Ovary (tissue), 7 donors: ENCODE measurements at regions not wholly inside any gene's neighbourhood (a gene's known extent, or its start where the extent isn't known, plus 50 kb on each side); places are given as distances from the start of the nearest gene placed in this dataset.
"Not testable (repeated sequence)": the region's sequence is repeated elsewhere in the genome, so short reads cannot be mapped to it uniquely, and the experiment has no call there.

Experiments
- DNase-seq, 5 donors: peaks; one replicate each; pipeline ENCODE4 v3.0.0-alpha.2; 2019 to 2020
- H3K27ac ChIP-seq, 2 donors: fragments of 200-600 bp; one replicate each; pipeline versions ENCODE4 v1.5.1 to v1.8.0; 2019 to 2022
- H3K27me3 ChIP-seq: fragments of 200-600 bp; one replicate; pipeline ENCODE4 v1.8.0; 2022
- H3K36me3 ChIP-seq: fragments of 200-600 bp; sonication (generic); one replicate; pipeline ENCODE4 v1.5.1; 2019
- H3K4me1 ChIP-seq: one replicate; pipeline ENCODE4 v1.8.1; 2013; ENCODE audit warnings: mild to moderate bottlenecking, moderate library complexity; ENCODE audit not compliant: insufficient read depth
- H3K4me3 ChIP-seq: fragments of 200-600 bp; sonication (generic); one replicate; pipeline ENCODE4 v1.5.1; 2017
- H3K9me3 ChIP-seq, 2 donors: fragments of 200-600 bp in 1 of 2; sonication (generic) in 1 of 2; one replicate each; pipeline versions ENCODE4 v1.5.1 to v1.8.1; 2013 to 2019; ENCODE audit warnings: mild to moderate bottlenecking in 1 of 2, moderate library complexity in 1 of 2
- EP300 ChIP-seq: sonication (generic); formaldehyde crosslinking; IDR thresholded peaks from one replicate; pipeline ENCODE4 v1.6.1; 2017; ENCODE audit warnings: antibody characterized with exemption
- POLR2A ChIP-seq: fragments of 450-650 bp; IDR thresholded peaks from one replicate; pipeline ENCODE4 v1.6.1; 2017; ENCODE audit warnings: antibody characterized with exemption, mild to moderate bottlenecking, moderate library complexity
- WGBS, 3 donors: extraction: QIAGEN DNeasy Blood & Tissue Kit in 1 of 3; methylation state at CpG; one replicate each; pipeline versions ENCODE4 v1.1.5 to v1.1.7; 2013 to 2017; 5-methylcytosine and 5-hydroxymethylcytosine counted together
- intact Hi-C, 4 donors: fragments of 100-400 bp; cut with DNase I; formaldehyde crosslinking; loops; one replicate each; pipeline versions ENCODE4 v1.11.0 to v1.15.1; 2022 to 2023
- TF ChIP-seq, protein P1 (sequence below), 3 donors: fragments of 450-650 bp in 2 of 3; fragments of 200-600 bp in 1 of 3; IDR thresholded peaks; one replicate each; pipeline versions ENCODE4 v1.5.1 to v1.8.0; 2016 to 2022; ENCODE audit warnings: antibody characterized with exemption in 3 of 3, mild to moderate bottlenecking in 1 of 3
- donor health status: DM: no; HTN: no; CAD: no; lungs with moderate emphysema.
- donor health status: DM: no; HTN: no; CAD: no.
- donor health status: Bipolar disorder and iron deficiency.
- donor health status: DM: no; HTN: no; CAD: no.
- donor health status: DM: yes; HTN: yes; CAD: no.

DNA sequence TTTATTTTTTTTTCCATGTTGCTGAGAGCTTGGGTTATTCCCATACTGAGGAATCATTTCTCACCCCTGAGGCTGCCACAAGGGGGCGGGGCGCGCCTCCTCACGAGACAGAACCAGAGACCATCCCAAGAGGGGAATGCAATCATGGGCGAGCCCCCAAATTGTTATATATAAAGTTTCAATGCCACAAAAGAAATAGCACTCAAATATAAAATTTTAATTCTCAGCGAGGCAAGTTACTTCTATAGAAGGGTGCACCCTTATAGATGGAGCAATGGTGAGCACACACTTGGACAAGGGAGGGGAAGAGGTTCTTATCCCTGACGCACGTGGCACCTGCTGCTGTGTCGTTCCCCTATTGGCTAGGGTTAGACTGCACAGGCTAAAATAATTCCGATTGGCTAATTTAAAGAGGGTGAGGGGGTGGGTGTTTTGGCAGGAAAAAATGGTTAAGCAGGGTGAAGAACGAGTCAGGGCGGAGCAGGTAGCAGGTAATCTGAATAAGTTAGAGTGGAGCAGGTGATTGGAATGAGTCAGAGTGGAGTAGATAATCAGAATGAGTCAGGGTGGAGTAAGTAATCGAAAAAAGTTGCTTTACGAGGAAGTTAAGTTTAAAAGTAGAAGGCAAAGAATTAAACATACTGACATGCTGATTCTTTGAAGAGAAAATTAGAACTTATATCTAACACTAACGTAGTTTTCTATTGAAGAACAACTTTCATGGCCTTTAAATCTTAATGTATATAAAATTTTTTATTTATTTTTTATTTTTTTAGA is 177.5 kb downstream of the MTCL1 start:
- intact Hi-C loops: no loop called here
- TF ChIP-seq, protein P1, sequence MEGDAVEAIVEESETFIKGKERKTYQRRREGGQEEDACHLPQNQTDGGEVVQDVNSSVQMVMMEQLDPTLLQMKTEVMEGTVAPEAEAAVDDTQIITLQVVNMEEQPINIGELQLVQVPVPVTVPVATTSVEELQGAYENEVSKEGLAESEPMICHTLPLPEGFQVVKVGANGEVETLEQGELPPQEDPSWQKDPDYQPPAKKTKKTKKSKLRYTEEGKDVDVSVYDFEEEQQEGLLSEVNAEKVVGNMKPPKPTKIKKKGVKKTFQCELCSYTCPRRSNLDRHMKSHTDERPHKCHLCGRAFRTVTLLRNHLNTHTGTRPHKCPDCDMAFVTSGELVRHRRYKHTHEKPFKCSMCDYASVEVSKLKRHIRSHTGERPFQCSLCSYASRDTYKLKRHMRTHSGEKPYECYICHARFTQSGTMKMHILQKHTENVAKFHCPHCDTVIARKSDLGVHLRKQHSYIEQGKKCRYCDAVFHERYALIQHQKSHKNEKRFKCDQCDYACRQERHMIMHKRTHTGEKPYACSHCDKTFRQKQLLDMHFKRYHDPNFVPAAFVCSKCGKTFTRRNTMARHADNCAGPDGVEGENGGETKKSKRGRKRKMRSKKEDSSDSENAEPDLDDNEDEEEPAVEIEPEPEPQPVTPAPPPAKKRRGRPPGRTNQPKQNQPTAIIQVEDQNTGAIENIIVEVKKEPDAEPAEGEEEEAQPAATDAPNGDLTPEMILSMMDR (IDR thresholded peaks at IDR 0.05): no peak
- TF ChIP-seq POLR2A (no peak), EP300 (no peak)
- H3K27me3 ChIP-seq: no peaks in the 10 kb centered on the region
- H3K9me3 ChIP-seq: peaks cover 0 to 6% of the 10 kb centered on the region in 2 donors
- 73 to 80% (median 73%) methylated on average over 15 of the region's 15 CpGs for WGBS, 3 donors
- no peaks in the 10 kb centered on the region for H3K4me1 ChIP-seq
- H3K27ac ChIP-seq: no peak overlapping the region
- no peak overlapping the region for H3K4me3 ChIP-seq
- no peaks in the 10 kb centered on the region for H3K36me3 ChIP-seq
- no peak for DNase-seq

DNA sequence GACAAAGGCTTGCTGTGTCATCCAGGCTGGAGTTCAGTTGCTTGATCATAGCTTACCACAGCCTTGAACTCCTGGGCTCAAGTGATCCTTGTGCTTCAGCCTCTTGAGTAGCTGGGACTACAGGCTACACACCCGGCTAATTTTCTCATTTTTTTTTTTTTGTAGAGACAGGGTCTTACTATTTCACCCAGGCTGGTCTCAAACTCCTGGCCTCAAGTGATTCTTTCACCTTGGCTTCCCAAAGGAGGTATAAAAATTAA is 178.0 kb downstream of the MTCL1 start:
- no peaks in the 10 kb centered on the region for H3K36me3 ChIP-seq
- H3K27me3 ChIP-seq: no peaks in the 10 kb centered on the region
- no peak overlapping the region for H3K27ac ChIP-seq
- TF ChIP-seq POLR2A: no peak
- TF ChIP-seq, protein P1 (IDR thresholded peaks at IDR 0.05): no peak
- TF ChIP-seq EP300: no peak
- 90 to 98% (median 98%) methylated on average over 1 of the region's 1 CpG for WGBS, 3 donors
- intact Hi-C loops: no loop called here
- DNase-seq: no peak
- H3K9me3 ChIP-seq: peaks cover 0 to 6% of the 10 kb centered on the region in 2 donors
- H3K4me1 ChIP-seq: no peaks in the 10 kb centered on the region
- H3K4me3 ChIP-seq: no peak overlapping the region

DNA sequence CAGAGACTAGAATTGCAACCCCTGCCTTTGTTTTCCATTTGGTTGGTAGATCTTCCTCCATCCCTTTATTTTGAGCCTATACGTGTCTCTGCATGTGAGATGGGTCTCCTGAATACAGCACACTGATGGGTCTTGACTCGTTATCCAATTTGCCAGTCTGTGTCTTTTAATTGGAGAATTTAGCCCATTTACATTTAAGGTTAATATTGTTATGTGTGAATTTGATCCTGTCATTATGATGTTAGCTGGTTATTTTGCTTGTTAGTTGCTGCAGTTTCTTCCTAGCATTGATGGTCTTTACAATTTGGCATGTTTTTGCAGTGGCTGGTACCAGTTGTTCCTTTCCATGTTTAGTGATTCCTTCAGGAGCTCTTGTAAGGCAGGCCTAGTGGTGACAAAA is 182.5 kb downstream of the MTCL1 start:
- H3K4me1 ChIP-seq, H3K4me3 ChIP-seq, H3K27me3 ChIP-seq, DNase-seq, H3K9me3 ChIP-seq, H3K36me3 ChIP-seq, intact Hi-C loops, H3K27ac ChIP-seq: not testable (repeated sequence)
- WGBS, 3 donors: 92 to 95% (median 94%) methylated on average over 2 of the region's 2 CpGs

DNA sequence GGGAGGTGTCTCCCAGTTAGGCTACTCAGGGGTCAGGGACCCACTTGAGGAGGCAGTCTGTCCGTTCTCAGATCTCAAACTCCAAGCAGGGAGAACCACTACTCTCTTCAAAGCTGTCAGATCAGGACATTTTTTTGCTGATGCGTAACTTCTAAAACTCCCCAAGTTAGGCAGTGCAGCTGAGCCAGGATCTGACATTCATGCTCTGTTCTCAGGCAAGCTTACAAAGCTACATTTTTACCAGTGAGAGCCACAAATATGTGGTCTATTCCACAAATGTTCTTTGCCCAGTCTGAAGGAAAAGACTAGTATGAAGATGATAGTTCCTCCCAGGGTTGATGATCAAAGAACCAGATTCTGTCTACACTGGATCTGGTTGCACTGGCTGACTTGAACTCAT is 184.1 kb downstream of the MTCL1 start:
- H3K27ac ChIP-seq: no peak overlapping the region
- DNase-seq: no peak
- TF ChIP-seq, protein P1 (IDR thresholded peaks at IDR 0.05): no peak
- TF ChIP-seq POLR2A: no peak
- TF ChIP-seq EP300: no peak
- no peaks in the 10 kb centered on the region for H3K27me3 ChIP-seq
- H3K9me3 ChIP-seq: no peaks in the 10 kb centered on the region
- H3K4me3 ChIP-seq: no peak overlapping the region
- no peaks in the 10 kb centered on the region for H3K36me3 ChIP-seq
- no peaks in the 10 kb centered on the region for H3K4me1 ChIP-seq
- intact Hi-C loops: no loop called here
- 67 to 80% (median 75%) methylated on average over 2 of the region's 2 CpGs for WGBS, 3 donors

DNA sequence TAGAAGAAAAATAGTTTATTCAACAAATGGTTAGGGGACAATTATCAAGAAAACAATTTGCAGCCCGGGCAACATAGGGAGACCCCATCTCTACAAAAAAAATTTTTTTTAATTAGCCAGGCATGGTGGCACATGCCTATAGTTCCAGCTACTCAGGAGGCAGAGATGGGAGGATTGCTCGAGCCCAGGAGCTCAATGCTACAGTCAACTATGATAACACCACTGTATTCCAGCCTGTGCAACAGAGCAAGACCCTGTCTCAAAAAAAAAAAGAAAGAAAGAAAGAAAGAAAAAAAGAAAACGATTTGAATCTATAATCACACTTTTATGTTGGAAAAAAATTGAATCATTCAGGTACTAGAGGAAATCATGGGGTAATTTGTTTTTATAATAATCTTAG is 185.1 kb downstream of the MTCL1 start:
- H3K36me3 ChIP-seq, intact Hi-C loops, H3K9me3 ChIP-seq, H3K4me1 ChIP-seq, H3K27me3 ChIP-seq, H3K4me3 ChIP-seq, H3K27ac ChIP-seq, DNase-seq: not testable (repeated sequence)
- 56 to 65% (median 61%) methylated on average over 3 of the region's 3 CpGs for WGBS, 3 donors
